ENCODE measurements at regions not wholly inside any gene's neighbourhood (a gene's known extent, or its start where the extent isn't known, plus 50 kb on each side); places are given as distances from the start of the nearest gene placed in this dataset.

DNA sequence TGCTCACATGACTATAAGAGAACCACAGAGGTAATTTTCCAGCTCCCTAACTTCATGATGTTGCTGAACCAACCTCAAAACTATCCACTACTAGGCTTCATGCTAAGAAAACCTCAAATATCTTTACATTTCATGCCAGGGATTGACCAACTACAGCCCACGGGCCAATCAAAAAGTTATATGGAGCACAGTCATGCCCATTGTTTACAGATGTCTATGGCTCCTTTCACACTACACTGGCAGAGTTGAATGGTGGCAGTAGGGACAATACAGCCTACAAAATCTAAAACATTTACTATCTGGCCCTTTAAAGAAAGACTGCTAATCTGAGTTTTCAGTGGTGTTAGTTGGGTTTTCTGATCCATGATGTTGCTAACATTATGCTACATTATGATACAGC, 154.8 kb downstream of the TM2D1 start:
- intact Hi-C loops (cut with micrococcal nuclease; ENCODE audit: unreplicated experiment): no loop called here
- TF ChIP-seq, protein P1, sequence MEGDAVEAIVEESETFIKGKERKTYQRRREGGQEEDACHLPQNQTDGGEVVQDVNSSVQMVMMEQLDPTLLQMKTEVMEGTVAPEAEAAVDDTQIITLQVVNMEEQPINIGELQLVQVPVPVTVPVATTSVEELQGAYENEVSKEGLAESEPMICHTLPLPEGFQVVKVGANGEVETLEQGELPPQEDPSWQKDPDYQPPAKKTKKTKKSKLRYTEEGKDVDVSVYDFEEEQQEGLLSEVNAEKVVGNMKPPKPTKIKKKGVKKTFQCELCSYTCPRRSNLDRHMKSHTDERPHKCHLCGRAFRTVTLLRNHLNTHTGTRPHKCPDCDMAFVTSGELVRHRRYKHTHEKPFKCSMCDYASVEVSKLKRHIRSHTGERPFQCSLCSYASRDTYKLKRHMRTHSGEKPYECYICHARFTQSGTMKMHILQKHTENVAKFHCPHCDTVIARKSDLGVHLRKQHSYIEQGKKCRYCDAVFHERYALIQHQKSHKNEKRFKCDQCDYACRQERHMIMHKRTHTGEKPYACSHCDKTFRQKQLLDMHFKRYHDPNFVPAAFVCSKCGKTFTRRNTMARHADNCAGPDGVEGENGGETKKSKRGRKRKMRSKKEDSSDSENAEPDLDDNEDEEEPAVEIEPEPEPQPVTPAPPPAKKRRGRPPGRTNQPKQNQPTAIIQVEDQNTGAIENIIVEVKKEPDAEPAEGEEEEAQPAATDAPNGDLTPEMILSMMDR (conservative IDR thresholded peaks at IDR 0.05; ENCODE audit: low read depth, low read length): no peak
- TF ChIP-seq EZH2 (IDR thresholded peaks at IDR 0.05; ENCODE audit: borderline replicate concordance, low read depth, low read length, poor library complexity, severe bottlenecking): no peak
- H3K9me3 ChIP-seq (ENCODE audit: low read depth, low read length, poor library complexity, severe bottlenecking): peaks cover 16% of the 10 kb centered on the region
- CTCF ChIA-PET: no interaction called here
- DNase-seq (ENCODE audit: low spot score): no peak
- H3K4me3 ChIP-seq (ENCODE audit: low read depth, low read length, poor library complexity, severe bottlenecking): no peak overlapping the region
- H3K36me3 ChIP-seq (ENCODE audit: insufficient read depth, low read length, poor library complexity, severe bottlenecking): no peaks in the 10 kb centered on the region
- no peak overlapping the region for H3K27ac ChIP-seq (ENCODE audit: low read depth, low read length, poor library complexity, severe bottlenecking)
- no TSS peak for BruUV-seq (replicated peaks)
- no peaks in the 10 kb centered on the region for H3K27me3 ChIP-seq (replicated peaks; ENCODE audit: insufficient read depth, low read depth, low read length, poor library complexity)
- H3K4me1 ChIP-seq (ENCODE audit: insufficient read depth, low read length, poor library complexity, severe bottlenecking): peaks cover 4% of the 10 kb centered on the region
- POLR2A ChIA-PET (ENCODE audit: low non-redundant PET): no interaction called here

DNA sequence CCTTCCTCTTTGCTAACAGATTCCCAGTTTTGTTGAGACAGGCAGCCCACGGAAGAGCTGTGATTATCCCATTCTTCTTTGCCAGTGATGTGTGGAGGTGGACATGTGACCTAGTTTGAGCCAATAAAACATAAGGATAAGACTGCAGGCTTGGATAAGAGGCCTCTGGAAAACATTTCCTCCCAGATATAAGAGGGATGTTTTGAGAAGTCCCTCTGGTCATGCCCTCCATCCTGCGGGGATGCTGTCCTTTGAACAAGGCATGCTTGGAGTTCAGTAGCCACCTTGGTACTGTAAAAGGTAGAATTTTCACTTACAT, 155.7 kb downstream of the TM2D1 start:
- TF ChIP-seq, protein P1 (conservative IDR thresholded peaks at IDR 0.05; ENCODE audit: low read depth, low read length): no peak
- TF ChIP-seq EZH2 (IDR thresholded peaks at IDR 0.05; ENCODE audit: borderline replicate concordance, low read depth, low read length, poor library complexity, severe bottlenecking): no peak
- H3K4me1 ChIP-seq (ENCODE audit: insufficient read depth, low read length, poor library complexity, severe bottlenecking): peaks cover 4% of the 10 kb centered on the region
- H3K9me3 ChIP-seq (ENCODE audit: low read depth, low read length, poor library complexity, severe bottlenecking): peaks cover 16% of the 10 kb centered on the region
- H3K4me3 ChIP-seq (ENCODE audit: low read depth, low read length, poor library complexity, severe bottlenecking): no peak overlapping the region
- intact Hi-C loops (cut with micrococcal nuclease; ENCODE audit: unreplicated experiment): no loop called here
- no peaks in the 10 kb centered on the region for H3K27me3 ChIP-seq (replicated peaks; ENCODE audit: insufficient read depth, low read depth, low read length, poor library complexity)
- DNase-seq (ENCODE audit: low spot score): no peak
- ChIA-PET POLR2A (ENCODE audit: low non-redundant PET) (no interaction called here), CTCF (interaction anchor here (1.7 kb wide), 1 partner anchor 20 kb away, joined by 4 read pairs; no protein-coding TSS in a partner anchor)
- no peaks in the 10 kb centered on the region for H3K36me3 ChIP-seq (ENCODE audit: insufficient read depth, low read length, poor library complexity, severe bottlenecking)
- H3K27ac ChIP-seq (ENCODE audit: low read depth, low read length, poor library complexity, severe bottlenecking): no peak overlapping the region
- no TSS peak for BruUV-seq (replicated peaks)

DNA sequence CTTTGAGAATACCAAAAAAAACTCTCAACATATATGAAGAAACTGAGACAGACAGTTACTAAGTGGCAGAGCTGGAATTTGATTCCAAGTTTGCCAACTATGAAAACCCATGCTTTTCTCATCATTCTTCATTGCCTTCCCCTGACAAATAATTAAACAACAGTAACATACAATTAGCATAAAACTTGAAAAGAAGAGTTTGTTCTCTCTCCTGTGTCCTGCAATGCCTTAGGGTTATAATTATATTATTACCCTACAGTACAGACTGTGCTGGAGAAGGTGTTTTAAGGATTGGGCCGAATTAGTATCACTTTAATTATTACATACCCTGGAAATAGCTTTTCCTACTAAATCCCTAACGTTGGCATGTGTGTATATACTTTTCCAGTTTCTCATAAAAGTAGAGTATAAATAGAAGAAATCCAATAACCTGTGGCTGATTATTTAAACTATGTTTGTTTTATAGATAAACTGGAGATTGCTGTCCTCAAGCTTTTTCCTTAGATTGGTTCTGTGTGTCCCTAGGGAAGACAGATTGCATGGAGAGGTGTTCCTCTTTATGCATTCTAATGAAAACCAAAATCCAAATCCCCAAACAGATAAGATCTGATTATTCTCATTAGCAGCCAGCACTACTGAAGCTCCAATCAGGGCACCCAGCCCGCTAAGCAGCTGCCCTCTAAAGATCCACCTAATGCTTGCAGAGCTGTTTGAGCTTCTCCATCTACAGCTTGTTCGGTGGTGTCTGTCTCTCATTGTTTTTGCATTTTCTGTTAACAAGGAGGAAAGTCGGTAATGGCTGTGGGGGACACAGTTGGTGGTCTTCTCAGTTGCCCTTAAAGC, 156.3 kb downstream of the TM2D1 start:
- peaks cover 4% of the 10 kb centered on the region for H3K4me1 ChIP-seq (ENCODE audit: insufficient read depth, low read length, poor library complexity, severe bottlenecking)
- no peaks in the 10 kb centered on the region for H3K27me3 ChIP-seq (replicated peaks; ENCODE audit: insufficient read depth, low read depth, low read length, poor library complexity)
- ChIA-PET CTCF (interaction anchor here (1.7 kb wide), 1 partner anchor 20 kb away, joined by 4 read pairs; no protein-coding TSS in a partner anchor), POLR2A (ENCODE audit: low non-redundant PET) (no interaction called here)
- H3K27ac ChIP-seq (ENCODE audit: low read depth, low read length, poor library complexity, severe bottlenecking): no peak overlapping the region
- H3K36me3 ChIP-seq (ENCODE audit: insufficient read depth, low read length, poor library complexity, severe bottlenecking): no peaks in the 10 kb centered on the region
- TF ChIP-seq, protein P1 (conservative IDR thresholded peaks at IDR 0.05; ENCODE audit: low read depth, low read length): no peak
- TF ChIP-seq EZH2 (IDR thresholded peaks at IDR 0.05; ENCODE audit: borderline replicate concordance, low read depth, low read length, poor library complexity, severe bottlenecking): no peak
- BruUV-seq (replicated peaks): no TSS peak
- H3K9me3 ChIP-seq (ENCODE audit: low read depth, low read length, poor library complexity, severe bottlenecking): peaks cover 16% of the 10 kb centered on the region
- H3K4me3 ChIP-seq (ENCODE audit: low read depth, low read length, poor library complexity, severe bottlenecking): no peak overlapping the region
- peak; percentile 49 for DNase-seq (ENCODE audit: low spot score)
- intact Hi-C loops (cut with micrococcal nuclease; ENCODE audit: unreplicated experiment): no loop called here

All from A673 (cell line).